ENCODE measurements at regions not wholly inside any gene's neighbourhood (a gene's known extent, or its start where the extent isn't known, plus 50 kb on each side); places are given as distances from the start of the nearest gene placed in this dataset.

DNA sequence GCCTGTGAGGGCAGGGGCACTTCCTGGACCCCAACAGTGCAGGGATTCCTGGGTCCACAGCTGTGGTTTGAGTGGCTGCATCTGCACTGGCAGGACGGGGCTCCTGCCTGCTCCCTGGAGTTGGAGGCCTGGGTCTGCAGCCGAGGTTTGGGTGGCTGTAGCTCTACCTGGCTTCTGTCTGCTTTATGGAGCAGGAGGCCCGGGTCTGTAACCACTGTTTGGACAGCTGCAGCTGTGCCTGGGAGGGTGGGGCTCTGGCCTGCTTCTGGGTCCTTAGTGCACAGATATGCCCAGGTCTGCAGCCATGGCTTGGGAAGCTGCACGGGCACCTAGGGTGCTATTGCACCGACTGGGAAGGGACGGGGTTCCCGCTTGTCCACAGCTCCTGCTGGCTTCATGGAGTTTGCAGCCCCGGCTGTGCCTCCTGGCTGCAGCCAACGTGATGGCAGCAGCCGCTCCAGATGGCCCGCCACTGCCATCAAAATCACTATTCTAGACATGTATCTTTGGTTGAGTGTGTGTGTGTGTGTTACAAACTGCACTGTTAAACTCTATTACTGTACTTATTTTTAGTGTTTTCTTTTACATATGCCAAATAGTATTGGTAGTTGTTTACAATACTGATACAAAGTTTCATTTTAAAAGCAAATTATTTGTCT is 412.3 kb upstream of the KIRREL3 start:
- TF ChIP-seq PPARA (CRISPR knock-in tag; IDR thresholded peaks at IDR 0.05; ENCODE audit: borderline replicate concordance) (no peak), BACH2 (CRISPR knock-in tag; IDR thresholded peaks at IDR 0.05; ENCODE audit: borderline replicate concordance) (no peak), ZNF70 (CRISPR knock-in tag; IDR thresholded peaks at IDR 0.05) (no peak), TOX (CRISPR knock-in tag; IDR thresholded peaks at IDR 0.05; ENCODE audit: borderline replicate concordance) (no peak)
